Suprapubic skin (tissue), 3 donors: ENCODE measurements at regions not wholly inside any gene's neighbourhood (a gene's known extent, or its start where the extent isn't known, plus 50 kb on each side); places are given as distances from the start of the nearest gene placed in this dataset.

Experiments used
- CTCF ChIP-seq, 2 donors: fragments of 200-600 bp in 1 of 2; fragments of 450-650 bp in 1 of 2; sonication (generic) in 1 of 2; IDR thresholded peaks; one replicate each; pipeline ENCODE4 v1.5.1; 2016 to 2019; ENCODE audit warnings: antibody characterized with exemption in 2 of 2, mild to moderate bottlenecking in 1 of 2, moderate library complexity in 1 of 2
- EP300 ChIP-seq: sonication (generic); formaldehyde crosslinking; IDR thresholded peaks from one replicate; pipeline ENCODE4 v1.6.1; 2017; ENCODE audit warnings: antibody characterized with exemption

- no peak for TF ChIP-seq EP300
- no peak for TF ChIP-seq CTCF (IDR thresholded peaks at IDR 0.05)
These were observed 68.1 kb downstream of the FSCB start for GRCh38 chr14:44438936-44439335.
